ENCODE measurements at regions not wholly inside any gene's neighbourhood (a gene's known extent, or its start where the extent isn't known, plus 50 kb on each side); places are given as distances from the start of the nearest gene placed in this dataset.

GRCh38 chr12:74283646-74284045 is 254.0 kb upstream of the ATXN7L3B start:
- no peak overlapping the region for H2AFZ ChIP-seq (ENCODE audit: low read depth, low read length)
- H3K79me2 ChIP-seq (replicated peaks; ENCODE audit: insufficient read depth, low read length), result no peaks in the 10 kb centered on the region
- no peaks in the 10 kb centered on the region for H3K36me3 ChIP-seq (ENCODE audit: insufficient read depth, low read length)
- H3K27ac ChIP-seq (ENCODE audit: low read length), result no peak overlapping the region
- H3F3A ChIP-seq (ENCODE audit: insufficient read depth, low read length, poor library complexity, severe bottlenecking), result no peaks in the 10 kb centered on the region
- no peaks in the 10 kb centered on the region for H3K27me3 ChIP-seq (ENCODE audit: insufficient read depth, low read depth, low read length)
- H3K9me2 ChIP-seq (ENCODE audit: insufficient read depth, low read length), result no peaks in the 10 kb centered on the region
- no peak for TF ChIP-seq MXI1 (conservative IDR thresholded peaks at IDR 0.05; ENCODE audit: poor library complexity, severe bottlenecking)
- no peak for TF ChIP-seq SMC3 (conservative IDR thresholded peaks at IDR 0.05; ENCODE audit: poor library complexity)
- no peak for TF ChIP-seq EZH2 (IDR thresholded peaks at IDR 0.05; ENCODE audit: borderline replicate concordance, insufficient read depth, low read length, poor library complexity, severe bottlenecking)
- H3K4me2 ChIP-seq (ENCODE audit: low read length), result no peak overlapping the region
- no peak overlapping the region for H3K9ac ChIP-seq (ENCODE audit: low read length)
- no peaks in the 10 kb centered on the region for H3K9me3 ChIP-seq (ENCODE audit: low read length)
- H3K4me3 ChIP-seq (ENCODE audit: low read length), result no peak overlapping the region
- no peaks in the 10 kb centered on the region for H4K20me1 ChIP-seq (ENCODE audit: insufficient read depth)

DNA sequence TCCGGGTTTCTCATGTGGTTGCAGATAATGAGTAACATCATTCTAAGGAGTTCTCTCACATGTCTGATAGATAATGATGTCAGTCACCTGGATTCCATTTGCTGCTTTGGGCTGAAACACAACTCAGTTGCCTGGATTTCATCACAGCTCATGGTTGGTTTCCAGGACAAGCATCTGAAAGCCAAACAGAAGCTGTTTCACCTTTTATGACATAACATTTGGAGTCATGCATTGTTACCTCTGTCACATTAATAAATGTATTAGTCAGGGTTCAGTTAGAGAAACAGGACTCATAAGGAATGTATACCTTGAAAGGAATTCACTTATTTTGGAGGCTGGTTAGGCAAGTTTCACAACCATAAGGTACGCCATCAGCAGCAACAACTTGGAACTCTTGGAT is 251.9 kb upstream of the ATXN7L3B start:
- Histone ChIP-seq H2AFZ (ENCODE audit: low read depth, low read length) (no peak overlapping the region), H3K4me2 (ENCODE audit: low read length) (no peak overlapping the region), H3K9me2 (ENCODE audit: insufficient read depth, low read length) (no peaks in the 10 kb centered on the region), H3K27ac (ENCODE audit: low read length) (no peak overlapping the region), H4K20me1 (ENCODE audit: insufficient read depth) (no peaks in the 10 kb centered on the region), H3K79me2 (replicated peaks; ENCODE audit: insufficient read depth, low read length) (no peaks in the 10 kb centered on the region), H3F3A (ENCODE audit: insufficient read depth, low read length, poor library complexity, severe bottlenecking) (no peaks in the 10 kb centered on the region), H3K27me3 (ENCODE audit: insufficient read depth, low read depth, low read length) (no peaks in the 10 kb centered on the region), H3K9ac (ENCODE audit: low read length) (no peak overlapping the region), H3K9me3 (ENCODE audit: low read length) (no peaks in the 10 kb centered on the region), H3K36me3 (ENCODE audit: insufficient read depth, low read length) (no peaks in the 10 kb centered on the region), H3K4me3 (ENCODE audit: low read length) (no peak overlapping the region)
- TF ChIP-seq MXI1 (conservative IDR thresholded peaks at IDR 0.05; ENCODE audit: poor library complexity, severe bottlenecking) (no peak), RAD21 (conservative IDR thresholded peaks at IDR 0.05) (no peak), POLR2AphosphoS5 (IDR thresholded peaks at IDR 0.05) (no peak), CTCF (IDR thresholded peaks at IDR 0.05; ENCODE audit: poor library complexity, severe bottlenecking) (no peak)

DNA sequence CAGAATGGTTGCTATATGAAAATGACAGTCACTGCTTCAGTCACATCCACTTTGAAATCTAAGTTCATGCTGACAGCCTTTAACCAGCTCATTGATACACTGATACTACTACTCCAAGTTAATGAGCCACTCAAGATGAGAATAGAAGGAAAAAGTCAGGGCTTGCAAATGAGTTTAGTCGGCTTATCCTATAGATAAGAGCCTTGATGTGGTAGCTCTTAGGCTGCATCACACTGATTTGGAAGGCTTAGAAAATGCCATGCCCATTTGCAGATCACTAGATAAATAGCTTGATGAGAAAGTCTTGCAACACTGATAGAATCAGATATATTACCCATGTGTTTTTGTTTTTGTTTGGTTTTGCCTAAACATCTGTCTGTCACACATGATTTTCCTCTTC is 251.4 kb upstream of the ATXN7L3B start:
- H2AFZ ChIP-seq (ENCODE audit: low read depth, low read length), result no peak overlapping the region
- no peaks in the 10 kb centered on the region for H3K36me3 ChIP-seq (ENCODE audit: insufficient read depth, low read length)
- H3K4me2 ChIP-seq (ENCODE audit: low read length), result no peak overlapping the region
- no peaks in the 10 kb centered on the region for H3F3A ChIP-seq (ENCODE audit: insufficient read depth, low read length, poor library complexity, severe bottlenecking)
- H3K9me2 ChIP-seq (ENCODE audit: insufficient read depth, low read length), result no peaks in the 10 kb centered on the region
- no peak overlapping the region for H3K4me3 ChIP-seq (ENCODE audit: low read length)
- no peak overlapping the region for H3K9ac ChIP-seq (ENCODE audit: low read length)
- no peaks in the 10 kb centered on the region for H3K79me2 ChIP-seq (replicated peaks; ENCODE audit: insufficient read depth, low read length)
- no peaks in the 10 kb centered on the region for H3K9me3 ChIP-seq (ENCODE audit: low read length)
- H3K27me3 ChIP-seq (ENCODE audit: insufficient read depth, low read depth, low read length), result no peaks in the 10 kb centered on the region
- TF ChIP-seq POLR2AphosphoS5 (IDR thresholded peaks at IDR 0.05), result no peak
- TF ChIP-seq SMC3 (conservative IDR thresholded peaks at IDR 0.05; ENCODE audit: poor library complexity), result no peak
- no peak for TF ChIP-seq EP300 (conservative IDR thresholded peaks at IDR 0.05; ENCODE audit: poor library complexity, severe bottlenecking)
- no peak for TF ChIP-seq MXI1 (conservative IDR thresholded peaks at IDR 0.05; ENCODE audit: poor library complexity, severe bottlenecking)
- TF ChIP-seq TAF1 (IDR thresholded peaks at IDR 0.05; ENCODE audit: low read depth), result no peak
- TF ChIP-seq CTCF (IDR thresholded peaks at IDR 0.05; ENCODE audit: poor library complexity, severe bottlenecking), result no peak
- no peak for TF ChIP-seq REST (IDR thresholded peaks at IDR 0.05; ENCODE audit: borderline replicate concordance)
- no peak for TF ChIP-seq EZH2 (IDR thresholded peaks at IDR 0.05; ENCODE audit: borderline replicate concordance, insufficient read depth, low read length, poor library complexity, severe bottlenecking)
- no peak for TF ChIP-seq RAD21 (conservative IDR thresholded peaks at IDR 0.05)
- H3K27ac ChIP-seq (ENCODE audit: low read length), result no peak overlapping the region
- H4K20me1 ChIP-seq (ENCODE audit: insufficient read depth), result no peaks in the 10 kb centered on the region

All from neural cell (in vitro differentiated cells).